Right renal pelvis (tissue), 4 donors: ENCODE measurements at regions not wholly inside any gene's neighbourhood (a gene's known extent, or its start where the extent isn't known, plus 50 kb on each side); places are given as distances from the start of the nearest gene placed in this dataset.

ENCODE experiments used
- DNase-seq, 4 donors: peaks; one replicate each; pipeline ENCODE4 v3.0.0-alpha.2; 2013; ENCODE audit warnings: low read depth in 4 of 4, low spot score in 3 of 4, missing footprints in 1 of 4

- DNase-seq = no peak
Observed at GRCh38 chr21:22842875-22843274, 1844.7 kb downstream of the NCAM2 start.

GRCh38 chr21:22855581-22855980 is 1857.4 kb downstream of the NCAM2 start:
- no peak for DNase-seq

- no peak for DNase-seq
Observed at GRCh38 chr21:22871692-22872091, 1873.5 kb downstream of the NCAM2 start.

- no peak for DNase-seq
Observed at GRCh38 chr21:22880573-22880972, 1882.4 kb downstream of the NCAM2 start.

- no peak for DNase-seq
Observed at GRCh38 chr21:22881131-22881530, 1882.9 kb downstream of the NCAM2 start.

- DNase-seq = no peak
Observed at GRCh38 chr21:22885079-22885478, 1886.9 kb downstream of the NCAM2 start.

- no peak for DNase-seq
Observed at GRCh38 chr21:22885614-22886013, 1887.4 kb downstream of the NCAM2 start.

- DNase-seq = no peak
Observed at GRCh38 chr21:22889445-22889844, 1891.2 kb downstream of the NCAM2 start.

GRCh38 chr21:22890656-22891055 is 1892.4 kb downstream of the NCAM2 start:
- DNase-seq = no peak

- DNase-seq = no peak
Observed at GRCh38 chr21:22892028-22892427, 1893.8 kb downstream of the NCAM2 start.

GRCh38 chr21:22892740-22893139 is 1894.5 kb downstream of the NCAM2 start:
- DNase-seq = no peak

GRCh38 chr21:22898051-22898665 is 1899.9 kb downstream of the NCAM2 start:
- no peak for DNase-seq

GRCh38 chr21:22900490-22900889 is 1902.3 kb downstream of the NCAM2 start:
- DNase-seq = no peak

- no peak for DNase-seq
Observed at GRCh38 chr21:22903851-22904250, 1905.6 kb downstream of the NCAM2 start.

GRCh38 chr21:22904385-22904784 is 1906.2 kb downstream of the NCAM2 start:
- DNase-seq = no peak

GRCh38 chr21:22925032-22925431 is 1926.8 kb downstream of the NCAM2 start:
- no peak for DNase-seq

- DNase-seq = no peak
Observed at GRCh38 chr21:22927469-22927868, 1929.3 kb downstream of the NCAM2 start.

- no peak for DNase-seq
Observed at GRCh38 chr21:22941779-22942490, 1943.7 kb downstream of the NCAM2 start.

GRCh38 chr21:22955559-22955958 is 1957.3 kb downstream of the NCAM2 start:
- DNase-seq = no peak

- no peak for DNase-seq
Observed at GRCh38 chr21:22961258-22961657, 1963.0 kb downstream of the NCAM2 start.

- DNase-seq = no peak
Observed at GRCh38 chr21:22965455-22966135, 1967.4 kb downstream of the NCAM2 start.

- no peak for DNase-seq
Observed at GRCh38 chr21:22981819-22982218, 1983.6 kb downstream of the NCAM2 start.
